ENCODE measurements at regions not wholly inside any gene's neighbourhood (a gene's known extent, or its start where the extent isn't known, plus 50 kb on each side); places are given as distances from the start of the nearest gene placed in this dataset.

DNA sequence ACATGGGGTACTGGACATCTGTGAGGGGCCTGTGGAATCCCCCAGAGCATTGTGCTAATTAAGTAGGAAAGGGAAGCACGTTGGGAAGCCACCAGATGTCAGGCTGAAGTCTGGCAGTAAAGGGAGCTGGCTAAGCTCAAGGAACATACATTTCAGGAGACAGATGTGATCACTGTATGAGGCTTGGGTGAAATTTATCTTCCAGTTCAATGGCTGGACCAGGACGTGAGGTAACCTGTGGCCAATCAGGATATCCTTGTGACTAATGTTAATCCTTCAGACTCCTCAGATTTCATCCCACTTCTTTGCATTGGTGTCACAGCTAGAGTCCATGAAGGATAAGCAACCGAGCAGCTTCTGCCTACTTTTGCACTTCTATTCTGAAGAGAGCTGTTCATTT, 110.2 kb upstream of the APP start:
- no peak overlapping the region for H3K27ac ChIP-seq

DNA sequence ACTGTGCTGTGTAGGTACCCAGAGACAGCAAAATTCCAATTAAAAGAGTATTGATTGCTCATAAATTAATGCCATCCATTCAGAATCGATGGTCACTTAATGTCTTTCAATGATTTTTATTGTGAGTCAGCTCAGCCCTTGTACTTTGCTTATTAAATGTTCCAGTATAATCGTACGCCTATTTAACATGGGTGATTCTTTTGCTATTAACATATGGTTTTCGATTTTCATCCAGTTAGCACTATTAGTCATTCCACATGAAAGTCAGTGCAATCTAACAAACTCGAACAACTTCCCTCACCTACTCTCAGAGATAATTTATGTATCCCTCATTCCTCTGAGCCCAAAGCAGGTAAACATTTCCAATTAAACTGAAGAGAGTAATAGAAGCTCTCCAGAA, 109.6 kb upstream of the APP start:
- no peak overlapping the region for H3K4me3 ChIP-seq
- intact Hi-C loops (cut with DNase I; ENCODE audit: low total_unique reads): no loop called here
- no peak overlapping the region for H3K27ac ChIP-seq
- H3K9me3 ChIP-seq: peaks cover 0 to 4% of the 10 kb centered on the region in 2 donors
- H3K4me1 ChIP-seq: no peaks in the 10 kb centered on the region
- no peak for TF ChIP-seq POLR2AphosphoS5 (IDR thresholded peaks at IDR 0.05)
- TF ChIP-seq, protein P1, sequence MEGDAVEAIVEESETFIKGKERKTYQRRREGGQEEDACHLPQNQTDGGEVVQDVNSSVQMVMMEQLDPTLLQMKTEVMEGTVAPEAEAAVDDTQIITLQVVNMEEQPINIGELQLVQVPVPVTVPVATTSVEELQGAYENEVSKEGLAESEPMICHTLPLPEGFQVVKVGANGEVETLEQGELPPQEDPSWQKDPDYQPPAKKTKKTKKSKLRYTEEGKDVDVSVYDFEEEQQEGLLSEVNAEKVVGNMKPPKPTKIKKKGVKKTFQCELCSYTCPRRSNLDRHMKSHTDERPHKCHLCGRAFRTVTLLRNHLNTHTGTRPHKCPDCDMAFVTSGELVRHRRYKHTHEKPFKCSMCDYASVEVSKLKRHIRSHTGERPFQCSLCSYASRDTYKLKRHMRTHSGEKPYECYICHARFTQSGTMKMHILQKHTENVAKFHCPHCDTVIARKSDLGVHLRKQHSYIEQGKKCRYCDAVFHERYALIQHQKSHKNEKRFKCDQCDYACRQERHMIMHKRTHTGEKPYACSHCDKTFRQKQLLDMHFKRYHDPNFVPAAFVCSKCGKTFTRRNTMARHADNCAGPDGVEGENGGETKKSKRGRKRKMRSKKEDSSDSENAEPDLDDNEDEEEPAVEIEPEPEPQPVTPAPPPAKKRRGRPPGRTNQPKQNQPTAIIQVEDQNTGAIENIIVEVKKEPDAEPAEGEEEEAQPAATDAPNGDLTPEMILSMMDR (IDR thresholded peaks at IDR 0.05): no peak
- TF ChIP-seq POLR2A (IDR thresholded peaks at IDR 0.05): no peak
- no peaks in the 10 kb centered on the region for H3K36me3 ChIP-seq
- no peaks in the 10 kb centered on the region for H3K27me3 ChIP-seq
- no peak for DNase-seq (ENCODE audit: low spot score in 2 of 2)

More for the DNA sequence above, 110.2 kb upstream of the APP start:
- Histone ChIP-seq H3K4me1 (no peaks in the 10 kb centered on the region), H3K27me3 (no peaks in the 10 kb centered on the region), H3K9me3 (no peaks in the 10 kb centered on the region), H3K4me3 (no peak overlapping the region), H3K36me3 (no peaks in the 10 kb centered on the region)
- intact Hi-C loops (cut with DNase I; ENCODE audit: low total_unique reads): no loop called here
- TF ChIP-seq, protein P1 (IDR thresholded peaks at IDR 0.05): no peak
- no peak for TF ChIP-seq POLR2AphosphoS5 (IDR thresholded peaks at IDR 0.05)
- TF ChIP-seq POLR2A (IDR thresholded peaks at IDR 0.05): no peak
- DNase-seq (ENCODE audit: low spot score in 2 of 2): no peak

DNA sequence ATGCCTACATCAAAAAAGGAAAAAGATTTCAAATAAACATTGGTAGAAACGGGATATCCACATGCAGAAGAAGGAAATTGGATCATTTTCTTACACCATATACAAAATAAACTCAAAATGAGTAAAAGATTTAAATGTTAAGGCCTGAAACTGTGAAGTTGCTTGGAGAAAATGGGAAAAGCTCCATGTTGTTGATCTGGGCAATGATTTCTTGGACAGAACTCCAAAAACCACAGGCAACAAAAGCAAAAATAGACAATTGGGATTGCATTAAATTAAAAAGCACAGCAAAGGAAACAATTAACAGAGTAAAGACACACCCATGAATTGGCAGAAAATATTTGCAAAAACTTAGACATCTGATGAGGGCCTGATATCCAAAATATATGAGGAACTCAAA, 105.2 kb upstream of the APP start:
- intact Hi-C loops (cut with DNase I; ENCODE audit: low total_unique reads): no loop called here
- Histone ChIP-seq H3K27ac (no peak overlapping the region), H3K36me3 (no peaks in the 10 kb centered on the region), H3K4me3 (no peak overlapping the region), H3K9me3 (peaks cover 23 to 31% of the 10 kb centered on the region in 2 donors), H3K4me1 (no peaks in the 10 kb centered on the region), H3K27me3 (no peaks in the 10 kb centered on the region)
- no peak for DNase-seq (ENCODE audit: low spot score in 2 of 2)
- no peak for TF ChIP-seq POLR2AphosphoS5 (IDR thresholded peaks at IDR 0.05)
- TF ChIP-seq, protein P1 (IDR thresholded peaks at IDR 0.05): no peak
- TF ChIP-seq POLR2A (IDR thresholded peaks at IDR 0.05): no peak

DNA sequence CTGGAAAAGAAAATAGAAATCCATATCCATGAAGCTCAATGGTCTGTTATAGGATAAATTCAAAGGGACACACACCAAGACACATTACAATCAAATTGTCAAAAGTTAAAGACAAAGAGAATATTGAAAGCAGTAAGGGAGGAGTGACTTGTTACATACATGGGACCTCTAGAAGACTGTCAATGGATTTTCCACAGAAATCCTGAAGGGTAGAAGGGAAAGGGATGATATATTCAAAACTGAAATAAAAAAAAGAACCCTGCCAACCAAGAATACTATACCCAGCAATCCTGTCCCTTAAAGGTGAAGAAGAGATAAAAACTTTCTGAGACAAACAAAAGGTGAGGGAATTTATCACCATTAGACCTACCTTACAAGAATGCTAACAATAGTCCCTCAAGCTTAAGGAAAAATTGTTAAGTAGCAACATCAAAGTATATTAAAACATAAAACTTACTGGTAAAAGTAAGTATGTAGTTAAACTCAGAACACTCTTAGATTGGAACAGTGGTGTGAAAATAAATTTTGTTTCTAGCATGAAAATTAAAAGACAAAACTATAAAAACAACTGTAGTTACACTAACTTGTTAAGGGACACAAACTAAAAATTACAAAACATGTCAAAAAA, 103.2 kb upstream of the APP start:
- intact Hi-C loops (cut with DNase I; ENCODE audit: low total_unique reads): no loop called here
- peaks cover 23 to 31% of the 10 kb centered on the region in 2 donors for H3K9me3 ChIP-seq
- no peak for DNase-seq (ENCODE audit: low spot score in 2 of 2)
- H3K36me3 ChIP-seq: no peaks in the 10 kb centered on the region
- H3K27ac ChIP-seq: no peak overlapping the region
- no peaks in the 10 kb centered on the region for H3K27me3 ChIP-seq
- H3K4me1 ChIP-seq: no peaks in the 10 kb centered on the region
- TF ChIP-seq POLR2A (IDR thresholded peaks at IDR 0.05) (no peak), POLR2AphosphoS5 (IDR thresholded peaks at IDR 0.05) (no peak)
- TF ChIP-seq, protein P1 (IDR thresholded peaks at IDR 0.05): no peak
- no peak overlapping the region for H3K4me3 ChIP-seq

DNA sequence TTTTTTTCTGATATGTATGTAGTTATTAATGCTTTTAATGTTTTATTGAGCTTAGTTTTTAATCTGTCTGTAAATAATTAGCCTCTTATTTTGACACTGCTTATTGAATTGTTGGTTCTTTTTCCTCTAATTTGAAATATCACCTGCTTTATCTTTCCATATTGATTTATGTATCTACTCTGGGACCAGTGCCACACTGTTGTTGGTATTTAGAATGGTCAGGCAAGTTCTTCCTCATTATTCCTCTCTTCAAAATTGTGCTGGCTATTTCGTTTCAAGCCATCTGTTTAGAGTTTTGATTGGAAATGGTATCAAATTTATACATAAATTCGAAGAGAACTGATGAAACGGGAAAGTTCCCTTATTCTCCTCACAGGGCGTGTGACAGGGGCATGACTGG, 96.8 kb upstream of the APP start:
- peaks cover 0 to 6% of the 10 kb centered on the region in 2 donors for H3K9me3 ChIP-seq
- TF ChIP-seq POLR2AphosphoS5 (IDR thresholded peaks at IDR 0.05) (no peak), POLR2A (IDR thresholded peaks at IDR 0.05) (no peak)
- TF ChIP-seq, protein P1 (IDR thresholded peaks at IDR 0.05): no peak
- no peak overlapping the region for H3K27ac ChIP-seq
- intact Hi-C loops (cut with DNase I; ENCODE audit: low total_unique reads): no loop called here
- H3K36me3 ChIP-seq: no peaks in the 10 kb centered on the region
- no peaks in the 10 kb centered on the region for H3K27me3 ChIP-seq
- no peaks in the 10 kb centered on the region for H3K4me1 ChIP-seq
- no peak for DNase-seq (ENCODE audit: low spot score in 2 of 2)
- no peak overlapping the region for H3K4me3 ChIP-seq

Measured in breast epithelium (tissue), 4 donors.